Esophagus squamous epithelium (tissue), 4 donors: ENCODE measurements at regions not wholly inside any gene's neighbourhood (a gene's known extent, or its start where the extent isn't known, plus 50 kb on each side); places are given as distances from the start of the nearest gene placed in this dataset.

Experiments
- POLR2A ChIP-seq, 4 donors: fragments of 450-650 bp; IDR thresholded peaks; one replicate each; pipeline ENCODE4 v1.6.1; 2017; ENCODE audit warnings: antibody characterized with exemption in 4 of 4, mild to moderate bottlenecking in 4 of 4, moderate library complexity in 3 of 4
- TF ChIP-seq, protein P1 (sequence below), 6 experiments: fragments of 450-650 bp in 4 of 6; fragments of 200-600 bp in 2 of 6; sonication (generic) in 2 of 6; IDR thresholded peaks; one replicate each; pipeline ENCODE4 v1.5.1; 2016 to 2019; ENCODE audit warnings: antibody characterized with exemption in 6 of 6, mild to moderate bottlenecking in 4 of 6, moderate library complexity in 4 of 6

DNA sequence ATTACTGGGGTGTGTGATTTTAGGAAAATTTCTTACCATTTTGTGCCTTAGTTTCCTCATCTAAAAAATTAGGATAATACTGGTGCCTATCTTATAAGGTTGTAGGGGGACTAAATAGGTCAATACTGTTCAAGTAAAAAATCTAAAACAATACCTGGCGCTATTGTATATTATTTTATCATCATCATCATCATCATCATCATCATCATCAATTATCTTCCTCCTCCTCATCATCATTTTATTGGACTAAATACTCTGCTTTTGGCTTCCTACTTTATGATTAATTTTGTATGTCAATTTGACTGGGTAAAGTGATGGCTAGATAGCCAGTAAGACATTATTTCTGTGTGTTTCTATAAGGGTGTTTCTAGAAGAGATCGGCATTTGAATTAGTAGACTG is 435.5 kb downstream of the DHX35 start:
- TF ChIP-seq, protein P1, sequence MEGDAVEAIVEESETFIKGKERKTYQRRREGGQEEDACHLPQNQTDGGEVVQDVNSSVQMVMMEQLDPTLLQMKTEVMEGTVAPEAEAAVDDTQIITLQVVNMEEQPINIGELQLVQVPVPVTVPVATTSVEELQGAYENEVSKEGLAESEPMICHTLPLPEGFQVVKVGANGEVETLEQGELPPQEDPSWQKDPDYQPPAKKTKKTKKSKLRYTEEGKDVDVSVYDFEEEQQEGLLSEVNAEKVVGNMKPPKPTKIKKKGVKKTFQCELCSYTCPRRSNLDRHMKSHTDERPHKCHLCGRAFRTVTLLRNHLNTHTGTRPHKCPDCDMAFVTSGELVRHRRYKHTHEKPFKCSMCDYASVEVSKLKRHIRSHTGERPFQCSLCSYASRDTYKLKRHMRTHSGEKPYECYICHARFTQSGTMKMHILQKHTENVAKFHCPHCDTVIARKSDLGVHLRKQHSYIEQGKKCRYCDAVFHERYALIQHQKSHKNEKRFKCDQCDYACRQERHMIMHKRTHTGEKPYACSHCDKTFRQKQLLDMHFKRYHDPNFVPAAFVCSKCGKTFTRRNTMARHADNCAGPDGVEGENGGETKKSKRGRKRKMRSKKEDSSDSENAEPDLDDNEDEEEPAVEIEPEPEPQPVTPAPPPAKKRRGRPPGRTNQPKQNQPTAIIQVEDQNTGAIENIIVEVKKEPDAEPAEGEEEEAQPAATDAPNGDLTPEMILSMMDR (IDR thresholded peaks at IDR 0.05), result no peak
- no peak for TF ChIP-seq POLR2A (IDR thresholded peaks at IDR 0.05)
